PFSK-1 (cell line): ENCODE measurements at regions not wholly inside any gene's neighbourhood (a gene's known extent, or its start where the extent isn't known, plus 50 kb on each side); places are given as distances from the start of the nearest gene placed in this dataset.

Experiments used
- TAF1 ChIP-seq: IDR thresholded peaks from 2 replicates; pipeline ENCODE4 v1.6.1; 2012; ENCODE audit warnings: low read length, control low read depth, borderline replicate concordance; ENCODE audit not compliant: insufficient read depth
- TF ChIP-seq, protein P1 (sequence below), 2 experiments: IDR thresholded peaks; 2 replicates each; pipeline versions ENCODE4 v1.6.1 to v1.8.0; 2011 to 2012; ENCODE audit warnings: low read depth in 2 of 2, low read length in 2 of 2, control low read depth in 1 of 2, inconsistent platforms in 1 of 2, mild to moderate bottlenecking in 1 of 2, moderate library complexity in 1 of 2; ENCODE audit not compliant: insufficient read depth in 1 of 2

DNA sequence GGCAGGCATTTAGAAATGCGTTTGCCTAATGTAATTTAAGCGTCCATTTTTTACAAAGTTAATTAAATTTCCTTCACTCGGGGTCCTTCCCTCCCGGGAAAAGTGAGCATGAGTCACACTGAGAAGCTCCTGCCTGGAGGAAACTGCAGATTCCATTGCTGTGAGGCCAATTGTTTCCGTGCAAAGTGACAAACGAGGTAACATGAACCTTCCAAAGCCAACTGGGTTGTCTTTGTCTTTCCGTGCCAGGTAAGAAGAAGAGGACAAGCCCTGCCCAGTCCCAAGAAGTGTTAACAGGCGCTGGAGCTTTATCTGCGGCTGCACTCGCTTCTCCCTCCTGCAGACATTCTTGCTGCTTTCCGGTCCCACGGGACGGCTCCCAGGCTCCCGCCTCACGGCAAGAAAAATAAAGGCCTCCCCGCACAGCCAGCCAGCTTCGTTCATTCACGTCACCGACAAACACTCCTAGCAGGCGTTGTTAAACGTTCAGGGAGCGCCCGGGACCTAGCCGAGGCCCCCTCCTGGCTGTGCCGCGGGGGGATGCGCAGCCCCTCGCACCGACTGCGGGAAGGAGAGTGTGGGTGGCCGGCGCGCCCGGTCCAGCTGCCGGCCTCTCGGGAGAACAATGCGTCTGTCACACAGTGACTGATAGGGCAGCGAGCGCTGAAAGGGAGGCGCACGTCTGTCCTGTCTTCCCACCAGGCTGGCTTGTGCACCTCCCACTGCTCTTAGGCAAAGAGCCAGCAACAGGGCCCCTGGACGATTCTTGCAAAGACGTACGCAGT is 61.5 kb upstream of the HDDC2 start:
- no peak for TF ChIP-seq TAF1
- TF ChIP-seq, protein P1, sequence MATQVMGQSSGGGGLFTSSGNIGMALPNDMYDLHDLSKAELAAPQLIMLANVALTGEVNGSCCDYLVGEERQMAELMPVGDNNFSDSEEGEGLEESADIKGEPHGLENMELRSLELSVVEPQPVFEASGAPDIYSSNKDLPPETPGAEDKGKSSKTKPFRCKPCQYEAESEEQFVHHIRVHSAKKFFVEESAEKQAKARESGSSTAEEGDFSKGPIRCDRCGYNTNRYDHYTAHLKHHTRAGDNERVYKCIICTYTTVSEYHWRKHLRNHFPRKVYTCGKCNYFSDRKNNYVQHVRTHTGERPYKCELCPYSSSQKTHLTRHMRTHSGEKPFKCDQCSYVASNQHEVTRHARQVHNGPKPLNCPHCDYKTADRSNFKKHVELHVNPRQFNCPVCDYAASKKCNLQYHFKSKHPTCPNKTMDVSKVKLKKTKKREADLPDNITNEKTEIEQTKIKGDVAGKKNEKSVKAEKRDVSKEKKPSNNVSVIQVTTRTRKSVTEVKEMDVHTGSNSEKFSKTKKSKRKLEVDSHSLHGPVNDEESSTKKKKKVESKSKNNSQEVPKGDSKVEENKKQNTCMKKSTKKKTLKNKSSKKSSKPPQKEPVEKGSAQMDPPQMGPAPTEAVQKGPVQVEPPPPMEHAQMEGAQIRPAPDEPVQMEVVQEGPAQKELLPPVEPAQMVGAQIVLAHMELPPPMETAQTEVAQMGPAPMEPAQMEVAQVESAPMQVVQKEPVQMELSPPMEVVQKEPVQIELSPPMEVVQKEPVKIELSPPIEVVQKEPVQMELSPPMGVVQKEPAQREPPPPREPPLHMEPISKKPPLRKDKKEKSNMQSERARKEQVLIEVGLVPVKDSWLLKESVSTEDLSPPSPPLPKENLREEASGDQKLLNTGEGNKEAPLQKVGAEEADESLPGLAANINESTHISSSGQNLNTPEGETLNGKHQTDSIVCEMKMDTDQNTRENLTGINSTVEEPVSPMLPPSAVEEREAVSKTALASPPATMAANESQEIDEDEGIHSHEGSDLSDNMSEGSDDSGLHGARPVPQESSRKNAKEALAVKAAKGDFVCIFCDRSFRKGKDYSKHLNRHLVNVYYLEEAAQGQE (IDR thresholded peaks at IDR 0.05; ENCODE audit: insufficient read depth in 1 of 2, low read depth in 2 of 2, low read length in 2 of 2) = peak; percentile 4 to 81; a peak in 2 of 4 replicates
